K562 (cell line): ENCODE measurements at regions not wholly inside any gene's neighbourhood (a gene's known extent, or its start where the extent isn't known, plus 50 kb on each side); places are given as distances from the start of the nearest gene placed in this dataset.

Source experiments
- ATAC-seq: fragments of 200-7000 bp; cut with Tn5 transposase; 3 replicates; pipeline ENCODE4 v1.9.1; 2020; ENCODE audit warnings: moderate library complexity
- BruUV-seq: library from RNA; stranded (reverse); fragments of 400-500 nt; replicated peaks from 2 replicates; lab custom pipeline; 2021; lab: Mats Ljungman, UMichigan
- CTCF ChIA-PET: fragments of 300-600 bp; formaldehyde crosslinking; extraction: SDS; loops from one replicate; lab custom pipeline; 2021; ENCODE audit warnings: low intra/inter-chr PET ratio; lab: Yijun Ruan, JAX
- POLR2A ChIA-PET: fragments of 300-600, 350-650 bp; sonication (Branson Sonifier 250); formaldehyde crosslinking; extraction: SDS; loops from one replicate; lab custom pipeline; 2021; ENCODE audit warnings: antibody characterized with exemption, inconsistent platforms; lab: Yijun Ruan, JAX
- DNase-seq, 4 experiments: peaks; one replicate each; pipeline versions ENCODE4 v3.0.0 to v3.0.0-alpha.2; 2011 to 2018; ENCODE audit warnings: low spot score in 3 of 4, mixed read lengths in 3 of 4; ENCODE audit errors: extremely low read depth in 1 of 4
- FAIRE-seq: peaks from 2 replicates; lab custom pipeline; 2011; peaks lifted over from hg19 to GRCh38; lab: Jason Lieb, UNC
- H2AFZ ChIP-seq: 2 replicates; pipeline ENCODE4 v1.6.0; 2011; ENCODE audit warnings: low read depth, low read length, control low read depth, inconsistent platforms
- H3K27ac ChIP-seq: fragments of 200-600 bp; 3 replicates; pipeline ENCODE4 v1.8.0; 2011; ENCODE audit warnings: low read depth, mild to moderate bottlenecking, control low read depth, inconsistent platforms, low read length, moderate library complexity, mixed read lengths; ENCODE audit errors: extremely low read depth
- H3K27me3 ChIP-seq, 2 experiments: fragments of 300-600 bp in 1 of 2; 2 replicates in 1 of 2; 3 replicates in 1 of 2; pipeline versions ENCODE4 v1.6.0 to v1.8.0; 2011; ENCODE audit warnings: inconsistent platforms in 2 of 2, low read length in 2 of 2, mild to moderate bottlenecking in 1 of 2, mixed read lengths in 1 of 2, moderate library complexity in 1 of 2; ENCODE audit not compliant: control insufficient read depth in 2 of 2, insufficient read depth in 2 of 2
- H3K36me3 ChIP-seq: fragments of 300-600 bp; 3 replicates; pipeline ENCODE4 v1.8.0; 2011; ENCODE audit warnings: mild to moderate bottlenecking, low read length, inconsistent platforms; ENCODE audit not compliant: control insufficient read depth, insufficient read depth
- H3K4me1 ChIP-seq, 2 experiments: fragments of 200-600 bp in 1 of 2; replicated peaks in 1 of 2; 2 replicates in 1 of 2; 3 replicates in 1 of 2; pipeline versions ENCODE4 v1.5.1 to v1.8.0; 2011; ENCODE audit warnings: inconsistent platforms in 2 of 2, low read length in 2 of 2, mild to moderate bottlenecking in 1 of 2, mixed read lengths in 1 of 2, moderate library complexity in 1 of 2; ENCODE audit not compliant: control insufficient read depth in 2 of 2, insufficient read depth in 2 of 2
- H3K4me2 ChIP-seq: 2 replicates; pipeline ENCODE4 v1.6.1; 2011; ENCODE audit warnings: low read length, control low read depth, inconsistent platforms, mixed read lengths; ENCODE audit not compliant: insufficient read depth
- H3K4me3 ChIP-seq: fragments of 200-600 bp; sonication (generic), shearing (Covaris generic); 2 replicates; pipeline ENCODE4 v1.5.1; 2016; ENCODE audit warnings: control low read depth, inconsistent platforms
- H3K79me2 ChIP-seq: fragments of 200-600 bp; 3 replicates; pipeline ENCODE4 v1.8.0; 2011; ENCODE audit warnings: low read length, inconsistent platforms; ENCODE audit not compliant: control insufficient read depth, insufficient read depth
- H3K9ac ChIP-seq, 2 experiments: 2 replicates each; pipeline versions ENCODE4 v1.6.0 to v1.6.1; 2011; ENCODE audit warnings: low read depth in 2 of 2, low read length in 2 of 2, control low read depth in 1 of 2, inconsistent platforms in 1 of 2, mild to moderate bottlenecking in 1 of 2, mixed read lengths in 1 of 2; ENCODE audit not compliant: insufficient read depth in 1 of 2
- H3K9me1 ChIP-seq: one replicate; pipeline ENCODE4 v1.6.0; 2011; ENCODE audit warnings: inconsistent platforms, mild to moderate bottlenecking, low read length, moderate library complexity; ENCODE audit not compliant: control insufficient read depth, insufficient read depth
- H3K9me3 ChIP-seq: replicated peaks from 2 replicates; pipeline ENCODE4 v1.5.1; 2011; ENCODE audit warnings: low read depth, low read length, inconsistent platforms; ENCODE audit not compliant: control insufficient read depth, insufficient read depth
- H4K20me1 ChIP-seq: replicated peaks from 2 replicates; pipeline ENCODE4 v1.6.1; 2011; ENCODE audit warnings: low read length, inconsistent platforms, mixed read lengths; ENCODE audit not compliant: control insufficient read depth, insufficient read depth
- HMGN3 ChIP-seq: IDR thresholded peaks from 2 replicates; pipeline ENCODE4 v1.6.1; 2011; ENCODE audit warnings: borderline replicate concordance, low read depth, mild to moderate bottlenecking, mixed read lengths, low read length; ENCODE audit not compliant: insufficient read length; ENCODE audit errors: extremely low read depth
- MAFF ChIP-seq: IDR thresholded peaks from 2 replicates; pipeline ENCODE4 v1.6.1; 2012; ENCODE audit warnings: low read length, improper control_type of control experiment
- NR3C1 ChIP-seq: sonication (generic); formaldehyde crosslinking; IDR thresholded peaks from 2 replicates; pipeline ENCODE4 v1.8.1; 2022; ENCODE audit warnings: missing genetic modification reagents
- RAD51 ChIP-seq: fragments of 450-650 bp; IDR thresholded peaks from 2 replicates; pipeline ENCODE4 v1.7.1; 2016; ENCODE audit warnings: low read depth, mild to moderate bottlenecking, borderline replicate concordance
- SRSF1 ChIP-seq: fragments of 200-400 bp; formaldehyde crosslinking; IDR thresholded peaks from 2 replicates; pipeline ENCODE4 v1.6.1; 2017; ENCODE audit warnings: mild to moderate bottlenecking, low read depth, low read length, moderate library complexity
- ZFP91 ChIP-seq: sonication (generic); formaldehyde crosslinking; IDR thresholded peaks from 2 replicates; pipeline ENCODE4 v1.8.0; 2022; ENCODE audit warnings: mild to moderate bottlenecking, missing genetic modification reagents
- ZNF121 ChIP-seq: sonication (generic); formaldehyde crosslinking; conservative IDR thresholded peaks from 2 replicates; pipeline ENCODE4 v1.8.0; 2022; ENCODE audit warnings: missing genetic modification reagents
- ZNF134 ChIP-seq: fragments of 250-450 bp; sonication (Bioruptor Pico); conservative IDR thresholded peaks from 2 replicates; pipeline ENCODE4 v1.4.0; 2020
- ZNF146 ChIP-seq: IDR thresholded peaks from one replicate; pipeline ENCODE4 v1.6.1; 2018; ENCODE audit warnings: missing compliant biosample characterization; ENCODE audit not compliant: unreplicated experiment
- ZNF57 ChIP-seq: fragments of 450-650 bp; formaldehyde crosslinking; IDR thresholded peaks from 2 replicates; pipeline ENCODE4 v1.4.0; 2020; ENCODE audit warnings: mild to moderate bottlenecking, moderate library complexity
- WGBS: fragments of 100-300 bp; shearing (Covaris generic); methylation state at CpG from one replicate; pipeline ENCODE4 v1.1.6; 2016; ENCODE audit warnings: low coverage, mixed read lengths; ENCODE audit not compliant: insufficient coverage; ENCODE audit errors: missing lambda C conversion rate; 5-methylcytosine and 5-hydroxymethylcytosine counted together
- in situ Hi-C: fragments of 300-500 bp; cut with MboI; formaldehyde crosslinking; loops from 4 replicates; pipeline ENCODE4 v1.15.0; 2018; ENCODE audit warnings: inconsistent platforms, mixed read lengths
- intact Hi-C: fragments of 100-400 bp; cut with micrococcal nuclease; formaldehyde crosslinking; loops from 2 replicates; pipeline ENCODE4 v1.14.2; 2022
- TF ChIP-seq, protein P1 (sequence below): fragments of 250-450 bp; sonication (Bioruptor Pico); IDR thresholded peaks from 2 replicates; pipeline ENCODE4 v1.4.0; 2020; ENCODE audit warnings: borderline replicate concordance

DNA sequence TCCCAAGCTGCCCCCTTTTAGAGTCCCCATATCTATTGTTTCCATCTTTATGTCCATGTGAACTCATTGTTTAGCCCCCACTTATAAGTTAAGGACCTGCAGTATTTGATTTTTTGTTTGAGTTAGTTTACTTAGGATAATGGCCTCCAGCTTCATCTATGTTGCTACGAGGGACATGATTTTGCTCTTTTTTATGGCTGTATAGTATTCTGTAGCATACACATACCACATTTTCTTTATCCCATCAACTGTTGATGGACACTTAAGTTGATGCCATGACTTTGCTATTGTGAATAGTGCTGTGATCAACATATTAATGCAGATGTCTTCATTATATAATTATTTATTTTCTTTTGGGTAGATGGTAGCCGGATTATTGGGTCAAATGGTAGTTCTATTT, 576.9 kb downstream of the ANKRD7 start:
- no TSS peak for BruUV-seq
- no peak for DNase-seq
- no peaks in the 10 kb centered on the region for H3K36me3 ChIP-seq
- TF ChIP-seq ZFP91 (CRISPR knock-in tag) (no peak), ZNF146 (peak; percentile 51)
- TF ChIP-seq, all 486 proteins: peak for 1
- H3K27ac ChIP-seq = no peak overlapping the region
- no peaks in the 10 kb centered on the region for H3K79me2 ChIP-seq
- ATAC-seq (no peak), FAIRE-seq (no peak)
- intact Hi-C loops (no loop called here), in situ Hi-C loops (no loop called here)
- no peak overlapping the region for H3K4me3 ChIP-seq
- H3K9me3 ChIP-seq = no peaks in the 10 kb centered on the region
- no peaks in the 10 kb centered on the region for H3K27me3 ChIP-seq
- H4K20me1 ChIP-seq = no peaks in the 10 kb centered on the region
- no peak overlapping the region for H3K4me2 ChIP-seq
- no peaks in the 10 kb centered on the region for H3K4me1 ChIP-seq
- ChIA-PET POLR2A (no interaction called here), CTCF (no interaction called here)
- no peak overlapping the region for H2AFZ ChIP-seq
- 8% methylated on average over 2 of the region's 2 CpGs for WGBS
- H3K9me1 ChIP-seq = no peaks in the 10 kb centered on the region
- no peak overlapping the region for H3K9ac ChIP-seq

GRCh38 chr7:118802726-118803125, 578.2 kb downstream of the ANKRD7 start:
- no peaks in the 10 kb centered on the region for H3K79me2 ChIP-seq
- no peak overlapping the region for H3K9ac ChIP-seq
- ATAC-seq (no peak), FAIRE-seq (no peak), DNase-seq (no peak)
- no peaks in the 10 kb centered on the region for H3K27me3 ChIP-seq
- WGBS = 0% methylated on average over 2 of the region's 2 CpGs
- no peaks in the 10 kb centered on the region for H3K36me3 ChIP-seq
- POLR2A ChIA-PET = no interaction called here
- no TSS peak for BruUV-seq
- in situ Hi-C loops (no loop called here), intact Hi-C loops (no loop called here)
- no peak overlapping the region for H3K4me3 ChIP-seq
- no peaks in the 10 kb centered on the region for H3K4me1 ChIP-seq
- H3K4me2 ChIP-seq = no peak overlapping the region
- H4K20me1 ChIP-seq = no peaks in the 10 kb centered on the region
- no peaks in the 10 kb centered on the region for H3K9me1 ChIP-seq
- no peak overlapping the region for H3K27ac ChIP-seq
- H2AFZ ChIP-seq = no peak overlapping the region
- CTCF ChIA-PET = no interaction called here
- H3K9me3 ChIP-seq = no peaks in the 10 kb centered on the region
- TF ChIP-seq SRSF1 (no peak), ZNF134 (CRISPR knock-in tag) (no peak), ZNF121 (CRISPR knock-in tag) (no peak), NR3C1 (CRISPR knock-in tag) (no peak), MAFF (no peak), HMGN3 (no peak), ZNF57 (no peak), RAD51 (no peak)
- TF ChIP-seq, protein P1, sequence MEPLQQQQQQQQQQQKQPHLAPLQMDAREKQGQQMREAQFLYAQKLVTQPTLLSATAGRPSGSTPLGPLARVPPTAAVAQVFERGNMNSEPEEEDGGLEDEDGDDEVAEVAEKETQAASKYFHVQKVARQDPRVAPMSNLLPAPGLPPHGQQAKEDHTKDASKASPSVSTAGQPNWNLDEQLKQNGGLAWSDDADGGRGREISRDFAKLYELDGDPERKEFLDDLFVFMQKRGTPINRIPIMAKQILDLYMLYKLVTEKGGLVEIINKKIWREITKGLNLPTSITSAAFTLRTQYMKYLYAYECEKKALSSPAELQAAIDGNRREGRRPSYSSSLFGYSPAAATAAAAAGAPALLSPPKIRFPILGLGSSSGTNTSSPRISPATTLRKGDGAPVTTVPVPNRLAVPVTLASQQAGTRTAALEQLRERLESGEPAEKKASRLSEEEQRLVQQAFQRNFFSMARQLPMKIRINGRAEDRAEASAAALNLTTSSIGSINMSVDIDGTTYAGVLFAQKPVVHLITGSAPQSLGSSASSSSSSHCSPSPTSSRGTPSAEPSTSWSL (CRISPR knock-in tag) = no peak
